Spleen (tissue), 7 donors: ENCODE measurements at regions not wholly inside any gene's neighbourhood (a gene's known extent, or its start where the extent isn't known, plus 50 kb on each side); places are given as distances from the start of the nearest gene placed in this dataset.

ENCODE experiments used
- POLR2A ChIP-seq, 3 donors: fragments of 450-650 bp; IDR thresholded peaks; one replicate each; pipeline ENCODE4 v1.5.1; 2017; ENCODE audit warnings: antibody characterized with exemption in 3 of 3, mild to moderate bottlenecking in 1 of 3
- POLR2AphosphoS5 ChIP-seq, 3 donors: sonication (generic); formaldehyde crosslinking; IDR thresholded peaks; one replicate each; pipeline ENCODE4 v1.5.1; 2017; ENCODE audit warnings: antibody characterized with exemption in 3 of 3
- TF ChIP-seq, protein P1 (sequence below), 11 experiments: fragments of 200-600 bp in 7 of 11; fragments of 450-650 bp in 4 of 11; sonication (generic) in 4 of 11; IDR thresholded peaks in 8 of 11; conservative IDR thresholded peaks in 3 of 11; 1 replicate in 7 of 11; 2 replicates in 4 of 11; pipeline versions ENCODE4 v1.4.0 to v1.8.0; 2016 to 2021; ENCODE audit warnings: antibody characterized with exemption in 11 of 11, inconsistent platforms in 4 of 11, mild to moderate bottlenecking in 1 of 11
- donor health status: DM: no; HTN: no; CAD: no; lungs with moderate emphysema.
- donor health status: DM: no; HTN: no; CAD: no.
- donor health status: DM: no; HTN: no; CAD: no.

- TF ChIP-seq POLR2A (IDR thresholded peaks at IDR 0.05) (no peak), POLR2AphosphoS5 (IDR thresholded peaks at IDR 0.05) (no peak)
- TF ChIP-seq, protein P1, sequence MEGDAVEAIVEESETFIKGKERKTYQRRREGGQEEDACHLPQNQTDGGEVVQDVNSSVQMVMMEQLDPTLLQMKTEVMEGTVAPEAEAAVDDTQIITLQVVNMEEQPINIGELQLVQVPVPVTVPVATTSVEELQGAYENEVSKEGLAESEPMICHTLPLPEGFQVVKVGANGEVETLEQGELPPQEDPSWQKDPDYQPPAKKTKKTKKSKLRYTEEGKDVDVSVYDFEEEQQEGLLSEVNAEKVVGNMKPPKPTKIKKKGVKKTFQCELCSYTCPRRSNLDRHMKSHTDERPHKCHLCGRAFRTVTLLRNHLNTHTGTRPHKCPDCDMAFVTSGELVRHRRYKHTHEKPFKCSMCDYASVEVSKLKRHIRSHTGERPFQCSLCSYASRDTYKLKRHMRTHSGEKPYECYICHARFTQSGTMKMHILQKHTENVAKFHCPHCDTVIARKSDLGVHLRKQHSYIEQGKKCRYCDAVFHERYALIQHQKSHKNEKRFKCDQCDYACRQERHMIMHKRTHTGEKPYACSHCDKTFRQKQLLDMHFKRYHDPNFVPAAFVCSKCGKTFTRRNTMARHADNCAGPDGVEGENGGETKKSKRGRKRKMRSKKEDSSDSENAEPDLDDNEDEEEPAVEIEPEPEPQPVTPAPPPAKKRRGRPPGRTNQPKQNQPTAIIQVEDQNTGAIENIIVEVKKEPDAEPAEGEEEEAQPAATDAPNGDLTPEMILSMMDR (IDR thresholded peaks at IDR 0.05 in 8 of 11, conservative IDR thresholded peaks at IDR 0.05 in 3 of 11): no peak
Observed at GRCh38 chr2:8407332-8407731, 274.5 kb upstream of the ID2 start.
